B cell (primary cell): ENCODE measurements at regions not wholly inside any gene's neighbourhood (a gene's known extent, or its start where the extent isn't known, plus 50 kb on each side); places are given as distances from the start of the nearest gene placed in this dataset.

ENCODE experiments used
- ATAC-seq: fragments of 200-7000 bp; cut with Tn5 transposase; one replicate; pipeline ENCODE4 v1.10.0; 2021; ENCODE audit warnings: low read depth, mild to moderate bottlenecking, moderate number of reproducible peaks, moderate library complexity
- CTCF ChIA-PET: fragments of 350-600 bp; sonication (Branson Sonifier 250); formaldehyde crosslinking; loops from one replicate; lab custom pipeline; 2021; ENCODE audit warnings: antibody characterized with exemption, inconsistent platforms; lab: Charles Lee
- POLR2A ChIA-PET: fragments of 350-600 bp; sonication (Branson Sonifier 250); formaldehyde crosslinking; loops from one replicate; lab custom pipeline; 2021; ENCODE audit warnings: antibody characterized with exemption; lab: Charles Lee
- DNase-seq: peaks from one replicate; pipeline ENCODE4 v3.0.0; 2013
- H2AFZ ChIP-seq: 2 replicates; pipeline ENCODE4 v1.6.1; 2012; ENCODE audit warnings: mild to moderate bottlenecking, low read depth, low read length; ENCODE audit not compliant: insufficient read depth, poor library complexity, severe bottlenecking
- H3K27ac ChIP-seq, 2 donors: 1 replicate in 1 of 2; 2 replicates in 1 of 2; pipeline ENCODE4 v1.5.1; 2012 to 2013; ENCODE audit warnings: low read length in 2 of 2, mild to moderate bottlenecking in 2 of 2, moderate library complexity in 1 of 2
- H3K27me3 ChIP-seq, 4 experiments: fragments of 200-600 bp in 1 of 4; sonication (generic) in 1 of 4; replicated peaks in 1 of 4; 1 replicate in 2 of 4; 2 replicates in 2 of 4; pipeline versions ENCODE4 v1.6.1 to v1.7.0; 2013 to 2016; ENCODE audit warnings: low read length in 3 of 4, mild to moderate bottlenecking in 2 of 4, mixed read lengths in 1 of 4, moderate library complexity in 1 of 4; ENCODE audit not compliant: insufficient read depth in 4 of 4, control insufficient read depth in 3 of 4; ENCODE audit errors: control extremely low read depth in 1 of 4
- H3K36me3 ChIP-seq, 2 experiments: replicated peaks in 1 of 2; 1 replicate in 1 of 2; 2 replicates in 1 of 2; pipeline versions ENCODE4 v1.6.1 to v1.7.1; 2013; ENCODE audit warnings: low read length in 1 of 2; ENCODE audit not compliant: insufficient read depth in 2 of 2, control insufficient read depth in 1 of 2; ENCODE audit errors: control extremely low read depth in 1 of 2, extremely low read depth in 1 of 2
- H3K4me1 ChIP-seq, 2 donors: fragments of 200-600 bp in 1 of 2; sonication (generic) in 1 of 2; 1 replicate in 1 of 2; 2 replicates in 1 of 2; pipeline versions ENCODE4 v1.5.1 to v1.6.1; 2013 to 2017; ENCODE audit warnings: low read length in 2 of 2; ENCODE audit not compliant: control insufficient read depth in 2 of 2, insufficient read depth in 2 of 2
- H3K4me2 ChIP-seq: replicated peaks from 2 replicates; pipeline ENCODE3; 2012; ENCODE audit warnings: mild to moderate bottlenecking, low read depth, low read length; ENCODE audit not compliant: poor library complexity, severe bottlenecking
- H3K4me3 ChIP-seq, 5 experiments: fragments of 200-600 bp in 1 of 5; sonication (generic) in 1 of 5; 1 replicate in 3 of 5; 2 replicates in 2 of 5; pipeline versions ENCODE4 v1.5.1 to v1.7.0; 2011 to 2016; ENCODE audit warnings: low read length in 4 of 5, mild to moderate bottlenecking in 4 of 5, low read depth in 2 of 5, control low read depth in 1 of 5, moderate library complexity in 1 of 5; ENCODE audit not compliant: insufficient read depth in 1 of 5; ENCODE audit errors: control extremely low read depth in 1 of 5, extremely low read depth in 1 of 5
- H3K79me2 ChIP-seq: fragments of 200-600 bp; sonication (generic); one replicate; pipeline ENCODE4 v1.6.0; 2016; ENCODE audit warnings: low read length; ENCODE audit not compliant: control insufficient read depth, insufficient read depth
- H3K9ac ChIP-seq: fragments of 200-600 bp; sonication (generic); 2 replicates; pipeline ENCODE4 v1.6.1; 2017; ENCODE audit warnings: mild to moderate bottlenecking, low read length, moderate library complexity
- H3K9me3 ChIP-seq, 3 donors: one replicate each; pipeline versions ENCODE4 v1.6.1 to v1.7.1; 2013; ENCODE audit warnings: low read length in 2 of 3; ENCODE audit not compliant: control insufficient read depth in 2 of 3, insufficient read depth in 1 of 3; ENCODE audit errors: control extremely low read depth in 1 of 3
- H4K20me1 ChIP-seq: 2 replicates; pipeline ENCODE4 v1.6.0; 2012; ENCODE audit warnings: mild to moderate bottlenecking, low read length; ENCODE audit not compliant: insufficient read depth, control insufficient read depth, poor library complexity, severe bottlenecking
- H3K27ac Mint-ChIP-seq: one replicate; pipeline ENCODE4 v1.8.0; 2021; ENCODE audit warnings: mixed read lengths
- H3K27me3 Mint-ChIP-seq: one replicate; pipeline ENCODE4 v1.8.0; 2021; ENCODE audit warnings: mixed read lengths
- H3K4me1 Mint-ChIP-seq: one replicate; pipeline ENCODE4 v1.8.0; 2021; ENCODE audit warnings: mixed read lengths
- H3K4me3 Mint-ChIP-seq: one replicate; pipeline ENCODE4 v1.8.0; 2021; ENCODE audit warnings: mixed read lengths
- H3K9me3 Mint-ChIP-seq: one replicate; pipeline ENCODE4 v1.8.0; 2022; ENCODE audit warnings: mixed read lengths; ENCODE audit not compliant: insufficient read depth
- EZH2 ChIP-seq: IDR thresholded peaks from 2 replicates; pipeline ENCODE4 v1.6.1; 2012; ENCODE audit warnings: borderline replicate concordance, low read depth, mild to moderate bottlenecking, moderate library complexity, low read length; ENCODE audit not compliant: insufficient read depth, poor library complexity, severe bottlenecking
- WGBS: methylation state at CpG from one replicate; pipeline ENCODE4 v1.1.5; 2013; ENCODE audit warnings: missing lambda C conversion rate; ENCODE audit not compliant: insufficient coverage; 5-methylcytosine and 5-hydroxymethylcytosine counted together
- intact Hi-C: fragments of 100-400 bp; cut with micrococcal nuclease; formaldehyde crosslinking; loops from one replicate; pipeline ENCODE4 v1.10.0; 2022
- TF ChIP-seq, protein P1 (sequence below): fragments of 200-600 bp; IDR thresholded peaks from one replicate; pipeline ENCODE4 v1.8.0; 2022; ENCODE audit warnings: antibody characterized with exemption, mild to moderate bottlenecking

DNA sequence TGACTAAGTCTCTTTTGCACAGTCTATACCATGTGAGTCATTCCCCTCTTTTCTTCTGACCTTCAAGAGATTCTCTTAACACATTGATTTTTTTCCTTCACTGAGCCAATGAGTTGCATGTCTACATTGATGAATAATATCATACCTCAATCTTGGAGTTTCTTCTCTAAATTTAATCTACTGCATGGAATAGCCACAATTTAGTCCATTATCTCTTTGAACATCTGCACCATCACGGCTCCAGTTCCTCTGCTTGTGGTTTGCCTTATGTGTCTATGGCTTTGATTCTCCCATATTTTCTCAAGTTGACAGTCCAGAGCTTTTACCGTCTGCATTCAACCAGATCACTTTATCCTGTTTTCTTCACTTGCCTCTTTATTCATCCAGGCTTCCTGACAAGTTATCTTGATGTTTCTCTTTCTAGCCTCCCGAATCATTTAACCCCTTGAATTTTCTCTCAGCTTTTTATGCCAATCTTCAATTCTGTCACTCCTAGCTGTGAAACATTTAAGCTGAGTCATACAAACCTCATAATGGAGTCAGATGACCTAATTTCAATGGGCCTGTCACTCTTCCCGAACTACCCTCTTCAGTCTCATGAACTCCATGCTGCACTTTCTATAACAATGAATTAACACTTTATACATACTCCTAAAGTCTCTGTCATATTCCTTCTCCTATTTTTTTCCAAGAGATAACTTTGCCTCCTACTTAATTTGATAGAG is 222.3 kb downstream of the CPE start:
- H3K27ac Mint-ChIP-seq: no peak overlapping the region
- H2AFZ ChIP-seq: no peak overlapping the region
- H3K27me3 Mint-ChIP-seq: no peaks in the 10 kb centered on the region
- POLR2A ChIA-PET: no interaction called here
- H3K9me3 Mint-ChIP-seq: no peaks in the 10 kb centered on the region
- no peaks in the 10 kb centered on the region for H3K4me1 ChIP-seq
- no peak overlapping the region for H3K27ac ChIP-seq
- no peaks in the 10 kb centered on the region for H3K27me3 ChIP-seq
- CTCF ChIA-PET: no interaction called here
- no peaks in the 10 kb centered on the region for H4K20me1 ChIP-seq
- no peaks in the 10 kb centered on the region for H3K36me3 ChIP-seq
- no peaks in the 10 kb centered on the region for H3K79me2 ChIP-seq
- ATAC-seq (no peak), DNase-seq (no peak)
- H3K9ac ChIP-seq: no peak overlapping the region
- no peak overlapping the region for H3K4me3 Mint-ChIP-seq
- H3K4me3 ChIP-seq: no peak overlapping the region
- TF ChIP-seq, protein P1, sequence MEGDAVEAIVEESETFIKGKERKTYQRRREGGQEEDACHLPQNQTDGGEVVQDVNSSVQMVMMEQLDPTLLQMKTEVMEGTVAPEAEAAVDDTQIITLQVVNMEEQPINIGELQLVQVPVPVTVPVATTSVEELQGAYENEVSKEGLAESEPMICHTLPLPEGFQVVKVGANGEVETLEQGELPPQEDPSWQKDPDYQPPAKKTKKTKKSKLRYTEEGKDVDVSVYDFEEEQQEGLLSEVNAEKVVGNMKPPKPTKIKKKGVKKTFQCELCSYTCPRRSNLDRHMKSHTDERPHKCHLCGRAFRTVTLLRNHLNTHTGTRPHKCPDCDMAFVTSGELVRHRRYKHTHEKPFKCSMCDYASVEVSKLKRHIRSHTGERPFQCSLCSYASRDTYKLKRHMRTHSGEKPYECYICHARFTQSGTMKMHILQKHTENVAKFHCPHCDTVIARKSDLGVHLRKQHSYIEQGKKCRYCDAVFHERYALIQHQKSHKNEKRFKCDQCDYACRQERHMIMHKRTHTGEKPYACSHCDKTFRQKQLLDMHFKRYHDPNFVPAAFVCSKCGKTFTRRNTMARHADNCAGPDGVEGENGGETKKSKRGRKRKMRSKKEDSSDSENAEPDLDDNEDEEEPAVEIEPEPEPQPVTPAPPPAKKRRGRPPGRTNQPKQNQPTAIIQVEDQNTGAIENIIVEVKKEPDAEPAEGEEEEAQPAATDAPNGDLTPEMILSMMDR: no peak
- no peak for TF ChIP-seq EZH2
- H3K4me1 Mint-ChIP-seq: no peaks in the 10 kb centered on the region
- H3K9me3 ChIP-seq: no peaks in the 10 kb centered on the region
- H3K4me2 ChIP-seq: no peak overlapping the region
- WGBS: 8% methylated on average over 4 of the region's 4 CpGs
- intact Hi-C loops: no loop called here

DNA sequence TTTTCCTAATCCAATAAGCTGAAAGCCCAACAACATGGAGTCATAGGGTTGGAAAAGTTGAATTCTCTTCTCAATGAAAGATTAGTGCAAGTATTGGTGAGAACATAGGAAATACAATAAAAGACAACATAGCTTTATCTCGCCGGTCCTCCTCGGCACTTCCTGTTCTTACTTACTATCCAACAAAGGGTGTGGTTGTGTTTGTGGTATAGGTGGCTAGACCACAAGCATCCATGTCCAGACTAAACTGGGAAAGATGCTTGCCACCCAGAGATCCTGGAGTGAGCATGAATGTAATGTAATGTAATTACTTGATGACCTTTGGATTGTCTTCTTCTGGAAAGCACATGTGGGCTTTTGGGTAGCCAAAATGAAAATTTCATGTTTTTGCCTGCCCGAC is 223.8 kb downstream of the CPE start:
- Histone ChIP-seq H3K9ac (no peak overlapping the region), H2AFZ (no peak overlapping the region), H3K36me3 (no peaks in the 10 kb centered on the region), H3K9me3 (no peaks in the 10 kb centered on the region), H3K4me2 (no peak overlapping the region), H4K20me1 (no peaks in the 10 kb centered on the region), H3K4me3 (no peak overlapping the region), H3K79me2 (no peaks in the 10 kb centered on the region), H3K4me1 (no peaks in the 10 kb centered on the region), H3K27ac (no peak overlapping the region), H3K27me3 (no peaks in the 10 kb centered on the region)
- no peaks in the 10 kb centered on the region for H3K9me3 Mint-ChIP-seq
- no peak overlapping the region for H3K27ac Mint-ChIP-seq
- H3K27me3 Mint-ChIP-seq: no peaks in the 10 kb centered on the region
- no peaks in the 10 kb centered on the region for H3K4me1 Mint-ChIP-seq
- ATAC-seq (no peak), DNase-seq (no peak)
- TF ChIP-seq EZH2: no peak
- TF ChIP-seq, protein P1: no peak
- CTCF ChIA-PET: no interaction called here
- WGBS: 91% methylated on average over 1 of the region's 4 CpGs
- POLR2A ChIA-PET: no interaction called here
- intact Hi-C loops: no loop called here
- no peak overlapping the region for H3K4me3 Mint-ChIP-seq
